ENCODE measurements at regions not wholly inside any gene's neighbourhood (a gene's known extent, or its start where the extent isn't known, plus 50 kb on each side); places are given as distances from the start of the nearest gene placed in this dataset.

- Histone ChIP-seq H3K27me3 (ENCODE audit: insufficient read depth, low read length) (no peaks in the 10 kb centered on the region), H3K9ac (ENCODE audit: low read length) (no peak overlapping the region), H3K4me3 (ENCODE audit: low read depth, low read length) (no peak overlapping the region), H3K14ac (ENCODE audit: low read length) (no peak overlapping the region), H2AFZ (ENCODE audit: insufficient read depth, low read length, poor library complexity) (no peak overlapping the region), H3K4me1 (ENCODE audit: control insufficient read depth in 1 of 2, insufficient read depth in 2 of 2, low read length in 2 of 2) (no peaks in the 10 kb centered on the region), H3K79me1 (ENCODE audit: low read length) (no peaks in the 10 kb centered on the region), H4K91ac (ENCODE audit: low read depth, low read length) (no peak overlapping the region), H4K12ac (ENCODE audit: low read depth, low read length) (no peak overlapping the region), H3K9me3 (ENCODE audit: insufficient read depth, low read depth, low read length) (no peaks in the 10 kb centered on the region), H3K4ac (ENCODE audit: low read depth, low read length) (no peak overlapping the region), H2BK5ac (ENCODE audit: low read depth, low read length, poor library complexity) (no peak overlapping the region), H3K4me2 (ENCODE audit: low read length) (no peak overlapping the region), H3K27ac (ENCODE audit: low read depth, low read length) (no peak overlapping the region), H3K18ac (ENCODE audit: low read length) (no peak overlapping the region), H2BK120ac (ENCODE audit: insufficient read depth, low read length, poor library complexity) (no peak overlapping the region), H4K8ac (ENCODE audit: low read depth, low read length) (peak overlapping the region; percentile 19), H3K23ac (ENCODE audit: low read length) (no peak overlapping the region), H2BK12ac (ENCODE audit: low read length) (peak overlapping the region; percentile 49), H3K79me2 (ENCODE audit: control insufficient read depth, insufficient read depth, low read length, poor library complexity) (no peaks in the 10 kb centered on the region), H2AK5ac (ENCODE audit: low read length) (no peak overlapping the region), H3K36me3 (ENCODE audit: control insufficient read depth in 1 of 2, insufficient read depth in 2 of 2, low read length in 2 of 2) (no peaks in the 10 kb centered on the region)
- no peak for DNase-seq
- no CpG with 5 or more reads among the region's 1 CpG for WGBS (ENCODE audit: extremely low coverage, insufficient coverage, insufficient read length)
Observed at GRCh38 chr1:99532276-99532580, 113.7 kb upstream of the PALMD start.

- no peaks in the 10 kb centered on the region for H3K79me1 ChIP-seq (ENCODE audit: low read length)
- H4K91ac ChIP-seq (ENCODE audit: low read depth, low read length), result no peak overlapping the region
- H3K9me3 ChIP-seq (ENCODE audit: insufficient read depth, low read depth, low read length), result no peaks in the 10 kb centered on the region
- no peak overlapping the region for H3K14ac ChIP-seq (ENCODE audit: low read length)
- no peak overlapping the region for H4K8ac ChIP-seq (ENCODE audit: low read depth, low read length)
- H2BK120ac ChIP-seq (ENCODE audit: insufficient read depth, low read length, poor library complexity), result no peak overlapping the region
- no peak overlapping the region for H2AK5ac ChIP-seq (ENCODE audit: low read length)
- H3K4me3 ChIP-seq (ENCODE audit: low read depth, low read length), result no peak overlapping the region
- H2BK5ac ChIP-seq (ENCODE audit: low read depth, low read length, poor library complexity), result no peak overlapping the region
- no peaks in the 10 kb centered on the region for H3K4me1 ChIP-seq (ENCODE audit: control insufficient read depth in 1 of 2, insufficient read depth in 2 of 2, low read length in 2 of 2)
- no peak overlapping the region for H3K4ac ChIP-seq (ENCODE audit: low read depth, low read length)
- H2AFZ ChIP-seq (ENCODE audit: insufficient read depth, low read length, poor library complexity), result no peak overlapping the region
- no peak overlapping the region for H3K9ac ChIP-seq (ENCODE audit: low read length)
- H3K4me2 ChIP-seq (ENCODE audit: low read length), result no peak overlapping the region
- no peak overlapping the region for H4K12ac ChIP-seq (ENCODE audit: low read depth, low read length)
- H3K79me2 ChIP-seq (ENCODE audit: control insufficient read depth, insufficient read depth, low read length, poor library complexity), result no peaks in the 10 kb centered on the region
- H3K36me3 ChIP-seq (ENCODE audit: control insufficient read depth in 1 of 2, insufficient read depth in 2 of 2, low read length in 2 of 2), result no peaks in the 10 kb centered on the region
- WGBS (ENCODE audit: extremely low coverage, insufficient coverage, insufficient read length), result no CpG with 5 or more reads among the region's 9 CpGs
- H2BK12ac ChIP-seq (ENCODE audit: low read length), result no peak overlapping the region
- no peak overlapping the region for H3K23ac ChIP-seq (ENCODE audit: low read length)
- no peak overlapping the region for H3K27ac ChIP-seq (ENCODE audit: low read depth, low read length)
- H3K27me3 ChIP-seq (ENCODE audit: insufficient read depth, low read length), result no peaks in the 10 kb centered on the region
- no peak overlapping the region for H3K18ac ChIP-seq (ENCODE audit: low read length)
- DNase-seq, result no peak
Observed at GRCh38 chr1:99533909-99534637, 111.8 kb upstream of the PALMD start.

GRCh38 chr1:99534638-99534930 is 111.3 kb upstream of the PALMD start:
- Histone ChIP-seq H4K8ac (ENCODE audit: low read depth, low read length) (no peak overlapping the region), H2BK12ac (ENCODE audit: low read length) (no peak overlapping the region), H3K36me3 (ENCODE audit: control insufficient read depth in 1 of 2, insufficient read depth in 2 of 2, low read length in 2 of 2) (no peaks in the 10 kb centered on the region), H3K9me3 (ENCODE audit: insufficient read depth, low read depth, low read length) (no peaks in the 10 kb centered on the region), H3K27me3 (ENCODE audit: insufficient read depth, low read length) (no peaks in the 10 kb centered on the region), H3K79me2 (ENCODE audit: control insufficient read depth, insufficient read depth, low read length, poor library complexity) (no peaks in the 10 kb centered on the region), H4K91ac (ENCODE audit: low read depth, low read length) (no peak overlapping the region), H2BK5ac (ENCODE audit: low read depth, low read length, poor library complexity) (no peak overlapping the region), H3K27ac (ENCODE audit: low read depth, low read length) (no peak overlapping the region), H3K4me2 (ENCODE audit: low read length) (no peak overlapping the region), H3K14ac (ENCODE audit: low read length) (no peak overlapping the region), H3K4ac (ENCODE audit: low read depth, low read length) (no peak overlapping the region), H3K23ac (ENCODE audit: low read length) (no peak overlapping the region), H3K18ac (ENCODE audit: low read length) (no peak overlapping the region), H3K79me1 (ENCODE audit: low read length) (no peaks in the 10 kb centered on the region), H3K9ac (ENCODE audit: low read length) (no peak overlapping the region), H2BK120ac (ENCODE audit: insufficient read depth, low read length, poor library complexity) (no peak overlapping the region), H4K12ac (ENCODE audit: low read depth, low read length) (no peak overlapping the region), H3K4me3 (ENCODE audit: low read depth, low read length) (no peak overlapping the region), H2AK5ac (ENCODE audit: low read length) (no peak overlapping the region), H2AFZ (ENCODE audit: insufficient read depth, low read length, poor library complexity) (no peak overlapping the region), H3K4me1 (ENCODE audit: control insufficient read depth in 1 of 2, insufficient read depth in 2 of 2, low read length in 2 of 2) (no peaks in the 10 kb centered on the region)
- WGBS (ENCODE audit: extremely low coverage, insufficient coverage, insufficient read length), result no CpG with 5 or more reads among the region's 1 CpG
- no peak for DNase-seq

GRCh38 chr1:99535470-99536164 is 110.3 kb upstream of the PALMD start:
- Histone ChIP-seq H3K4me1 (ENCODE audit: control insufficient read depth in 1 of 2, insufficient read depth in 2 of 2, low read length in 2 of 2) (no peaks in the 10 kb centered on the region), H3K36me3 (ENCODE audit: control insufficient read depth in 1 of 2, insufficient read depth in 2 of 2, low read length in 2 of 2) (no peaks in the 10 kb centered on the region), H3K4me2 (ENCODE audit: low read length) (no peak overlapping the region), H4K91ac (ENCODE audit: low read depth, low read length) (no peak overlapping the region), H2AFZ (ENCODE audit: insufficient read depth, low read length, poor library complexity) (no peak overlapping the region), H3K14ac (ENCODE audit: low read length) (no peak overlapping the region), H4K12ac (ENCODE audit: low read depth, low read length) (no peak overlapping the region), H3K4me3 (ENCODE audit: low read depth, low read length) (no peak overlapping the region), H3K9ac (ENCODE audit: low read length) (no peak overlapping the region), H2BK12ac (ENCODE audit: low read length) (no peak overlapping the region), H3K79me1 (ENCODE audit: low read length) (no peaks in the 10 kb centered on the region), H3K4ac (ENCODE audit: low read depth, low read length) (no peak overlapping the region), H4K8ac (ENCODE audit: low read depth, low read length) (no peak overlapping the region), H2AK5ac (ENCODE audit: low read length) (no peak overlapping the region), H3K79me2 (ENCODE audit: control insufficient read depth, insufficient read depth, low read length, poor library complexity) (no peaks in the 10 kb centered on the region), H3K9me3 (ENCODE audit: insufficient read depth, low read depth, low read length) (no peaks in the 10 kb centered on the region), H3K23ac (ENCODE audit: low read length) (no peak overlapping the region), H2BK5ac (ENCODE audit: low read depth, low read length, poor library complexity) (no peak overlapping the region), H3K27me3 (ENCODE audit: insufficient read depth, low read length) (no peaks in the 10 kb centered on the region), H2BK120ac (ENCODE audit: insufficient read depth, low read length, poor library complexity) (no peak overlapping the region), H3K18ac (ENCODE audit: low read length) (no peak overlapping the region), H3K27ac (ENCODE audit: low read depth, low read length) (no peak overlapping the region)
- WGBS (ENCODE audit: extremely low coverage, insufficient coverage, insufficient read length), result no CpG with 5 or more reads among the region's 7 CpGs
- DNase-seq, result no peak
